ENCODE measurements at regions not wholly inside any gene's neighbourhood (a gene's known extent, or its start where the extent isn't known, plus 50 kb on each side); places are given as distances from the start of the nearest gene placed in this dataset.

DNA sequence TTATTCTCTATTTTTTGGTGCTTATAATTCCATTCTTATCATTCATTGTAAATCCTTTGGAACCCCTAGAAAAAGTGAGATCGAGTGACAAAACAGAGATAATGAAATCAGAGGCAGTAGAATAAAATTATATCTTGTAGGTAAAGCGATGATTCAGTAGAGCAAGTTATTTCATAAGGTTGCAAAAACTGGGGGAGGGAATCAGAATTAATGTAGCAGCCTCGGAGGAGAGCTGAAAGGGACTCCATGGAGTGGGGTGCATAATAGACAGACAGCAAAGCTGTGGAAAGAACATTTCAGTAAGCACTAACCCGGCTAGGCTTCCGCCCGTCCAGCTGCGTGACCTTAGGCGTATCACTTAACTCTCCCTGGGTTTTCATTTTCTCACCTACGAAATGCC, 289.7 kb downstream of the EN1 start:
- H3K36me3 Mint-ChIP-seq (ENCODE audit: insufficient read depth, unreplicated experiment): no peaks in the 10 kb centered on the region
- no TSS peak for BruUV-seq (replicated peaks)
- DNase-seq: no peak
- no peaks in the 10 kb centered on the region for H3K9me3 Mint-ChIP-seq (ENCODE audit: low read depth, unreplicated experiment)
- no peak overlapping the region for H3K4me3 Mint-ChIP-seq (ENCODE audit: low read depth, unreplicated experiment)
- no peaks in the 10 kb centered on the region for H3K27me3 Mint-ChIP-seq (ENCODE audit: unreplicated experiment)
- intact Hi-C loops (cut with micrococcal nuclease; ENCODE audit: unreplicated experiment): loop anchor here (10.0 kb wide), 1 partner anchor 307 kb away; no protein-coding TSS in a partner anchor
- H3K27ac Mint-ChIP-seq (ENCODE audit: unreplicated experiment): no peak overlapping the region
- H3K4me1 Mint-ChIP-seq (ENCODE audit: low read depth, unreplicated experiment): no peaks in the 10 kb centered on the region
- TF ChIP-seq CTCF (IDR thresholded peaks at IDR 0.05; ENCODE audit: unreplicated experiment): no peak
- CTCF ChIA-PET: no interaction called here

GRCh38 chr2:118557016-118557415, 290.4 kb downstream of the EN1 start:
- no peaks in the 10 kb centered on the region for H3K36me3 Mint-ChIP-seq (ENCODE audit: insufficient read depth, unreplicated experiment)
- intact Hi-C loops (cut with micrococcal nuclease; ENCODE audit: unreplicated experiment): loop anchor here (10.0 kb wide), 1 partner anchor 308 kb away; no protein-coding TSS in a partner anchor
- CTCF ChIA-PET: no interaction called here
- BruUV-seq (replicated peaks): no TSS peak
- H3K9me3 Mint-ChIP-seq (ENCODE audit: low read depth, unreplicated experiment): no peaks in the 10 kb centered on the region
- no peak overlapping the region for H3K27ac Mint-ChIP-seq (ENCODE audit: unreplicated experiment)
- no peak for TF ChIP-seq CTCF (IDR thresholded peaks at IDR 0.05; ENCODE audit: unreplicated experiment)
- H3K4me1 Mint-ChIP-seq (ENCODE audit: low read depth, unreplicated experiment): no peaks in the 10 kb centered on the region
- no peak overlapping the region for H3K4me3 Mint-ChIP-seq (ENCODE audit: low read depth, unreplicated experiment)
- H3K27me3 Mint-ChIP-seq (ENCODE audit: unreplicated experiment): no peaks in the 10 kb centered on the region
- no peak for DNase-seq

- intact Hi-C loops (cut with micrococcal nuclease; ENCODE audit: unreplicated experiment): loop anchor here (10.0 kb wide), 1 partner anchor 310 kb away; no protein-coding TSS in a partner anchor
- DNase-seq: no peak
- H3K9me3 Mint-ChIP-seq (ENCODE audit: low read depth, unreplicated experiment): no peaks in the 10 kb centered on the region
These were observed 292.8 kb downstream of the EN1 start for GRCh38 chr2:118554616-118555015.

DNA sequence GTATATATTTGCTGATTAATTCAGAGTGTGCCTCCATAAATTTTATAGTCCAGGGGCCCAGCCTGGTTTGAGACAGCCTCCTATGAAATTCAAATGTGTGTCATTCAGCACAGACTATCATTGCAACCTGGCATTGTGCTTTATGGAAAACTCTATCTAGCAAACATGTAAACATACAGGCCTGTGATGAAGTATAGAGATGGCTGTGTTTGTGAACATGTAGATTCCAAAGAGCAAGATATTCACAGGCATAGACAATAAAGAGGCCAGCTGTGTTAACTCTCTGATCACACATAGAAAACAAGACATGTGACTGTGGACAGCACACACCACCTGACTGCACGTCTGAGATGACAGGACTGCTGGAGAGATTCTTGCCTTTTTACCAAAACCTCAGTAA, 297.9 kb downstream of the EN1 start:
- CTCF ChIA-PET: interaction anchor here (0.7 kb wide), 1 partner anchor 489 kb away, joined by 5 read pairs; no protein-coding TSS in a partner anchor
- H3K27me3 Mint-ChIP-seq (ENCODE audit: unreplicated experiment): peaks cover 22% of the 10 kb centered on the region
- no peaks in the 10 kb centered on the region for H3K4me1 Mint-ChIP-seq (ENCODE audit: low read depth, unreplicated experiment)
- H3K27ac Mint-ChIP-seq (ENCODE audit: unreplicated experiment): no peak overlapping the region
- DNase-seq: no peak
- no TSS peak for BruUV-seq (replicated peaks)
- no peak for TF ChIP-seq CTCF (IDR thresholded peaks at IDR 0.05; ENCODE audit: unreplicated experiment)
- H3K9me3 Mint-ChIP-seq (ENCODE audit: low read depth, unreplicated experiment): no peaks in the 10 kb centered on the region
- no peak overlapping the region for H3K4me3 Mint-ChIP-seq (ENCODE audit: low read depth, unreplicated experiment)
- intact Hi-C loops (cut with micrococcal nuclease; ENCODE audit: unreplicated experiment): no loop called here
- no peaks in the 10 kb centered on the region for H3K36me3 Mint-ChIP-seq (ENCODE audit: insufficient read depth, unreplicated experiment)

More at GRCh38 chr2:118554616-118555015, 292.8 kb downstream of the EN1 start:
- no peaks in the 10 kb centered on the region for H3K4me1 Mint-ChIP-seq (ENCODE audit: low read depth, unreplicated experiment)
- CTCF ChIA-PET: interaction anchor here (1.6 kb wide), 1 partner anchor 301 kb away, joined by 7 read pairs; no protein-coding TSS in a partner anchor
- H3K27me3 Mint-ChIP-seq (ENCODE audit: unreplicated experiment): peaks cover 15% of the 10 kb centered on the region
- H3K27ac Mint-ChIP-seq (ENCODE audit: unreplicated experiment): no peak overlapping the region
- no peaks in the 10 kb centered on the region for H3K36me3 Mint-ChIP-seq (ENCODE audit: insufficient read depth, unreplicated experiment)
- TF ChIP-seq CTCF (IDR thresholded peaks at IDR 0.05; ENCODE audit: unreplicated experiment): no peak
- no peak overlapping the region for H3K4me3 Mint-ChIP-seq (ENCODE audit: low read depth, unreplicated experiment)
- no TSS peak for BruUV-seq (replicated peaks)
